ENCODE measurements at regions not wholly inside any gene's neighbourhood (a gene's known extent, or its start where the extent isn't known, plus 50 kb on each side); places are given as distances from the start of the nearest gene placed in this dataset.

GRCh38 chr3:167919590-167919989 is 176.1 kb downstream of the GOLIM4 start:
- intact Hi-C loops (cut with micrococcal nuclease), result no loop called here
- no peak for DNase-seq
- Histone ChIP-seq H3K36me3 (no peaks in the 10 kb centered on the region), H3K27ac (replicated peaks) (no peak overlapping the region), H3K4me3 (no peak overlapping the region), H3K27me3 (ENCODE audit: low read depth) (no peaks in the 10 kb centered on the region), H3K4me1 (no peaks in the 10 kb centered on the region), H3K9me3 (replicated peaks) (no peaks in the 10 kb centered on the region)
- TF ChIP-seq, protein P1, sequence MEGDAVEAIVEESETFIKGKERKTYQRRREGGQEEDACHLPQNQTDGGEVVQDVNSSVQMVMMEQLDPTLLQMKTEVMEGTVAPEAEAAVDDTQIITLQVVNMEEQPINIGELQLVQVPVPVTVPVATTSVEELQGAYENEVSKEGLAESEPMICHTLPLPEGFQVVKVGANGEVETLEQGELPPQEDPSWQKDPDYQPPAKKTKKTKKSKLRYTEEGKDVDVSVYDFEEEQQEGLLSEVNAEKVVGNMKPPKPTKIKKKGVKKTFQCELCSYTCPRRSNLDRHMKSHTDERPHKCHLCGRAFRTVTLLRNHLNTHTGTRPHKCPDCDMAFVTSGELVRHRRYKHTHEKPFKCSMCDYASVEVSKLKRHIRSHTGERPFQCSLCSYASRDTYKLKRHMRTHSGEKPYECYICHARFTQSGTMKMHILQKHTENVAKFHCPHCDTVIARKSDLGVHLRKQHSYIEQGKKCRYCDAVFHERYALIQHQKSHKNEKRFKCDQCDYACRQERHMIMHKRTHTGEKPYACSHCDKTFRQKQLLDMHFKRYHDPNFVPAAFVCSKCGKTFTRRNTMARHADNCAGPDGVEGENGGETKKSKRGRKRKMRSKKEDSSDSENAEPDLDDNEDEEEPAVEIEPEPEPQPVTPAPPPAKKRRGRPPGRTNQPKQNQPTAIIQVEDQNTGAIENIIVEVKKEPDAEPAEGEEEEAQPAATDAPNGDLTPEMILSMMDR (IDR thresholded peaks at IDR 0.05; ENCODE audit: borderline replicate concordance), result no peak

DNA sequence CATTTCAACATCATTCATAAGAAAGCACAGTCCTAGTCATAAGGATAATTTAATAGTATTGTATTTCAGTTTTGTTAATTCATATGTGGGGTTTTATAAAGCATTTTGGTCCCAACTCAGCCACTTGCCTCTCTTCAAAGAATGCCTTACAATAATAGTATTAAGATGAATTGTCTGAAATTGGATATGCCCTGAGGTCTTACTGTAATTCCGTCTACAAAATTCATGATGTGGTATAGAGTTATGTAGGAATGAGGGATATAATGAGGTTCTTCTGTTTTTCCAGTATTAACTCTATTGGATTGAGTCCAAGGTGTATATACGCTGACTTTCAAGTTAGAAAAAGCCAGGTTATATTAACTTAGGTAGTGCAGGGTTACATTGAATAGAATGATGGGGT is 177.0 kb downstream of the GOLIM4 start:
- Histone ChIP-seq H3K9me3 (replicated peaks) (no peaks in the 10 kb centered on the region), H3K4me3 (no peak overlapping the region), H3K27ac (replicated peaks) (no peak overlapping the region), H3K36me3 (no peaks in the 10 kb centered on the region), H3K27me3 (ENCODE audit: low read depth) (no peaks in the 10 kb centered on the region), H3K4me1 (no peaks in the 10 kb centered on the region)
- no peak for DNase-seq
- TF ChIP-seq, protein P1 (IDR thresholded peaks at IDR 0.05; ENCODE audit: borderline replicate concordance), result no peak
- intact Hi-C loops (cut with micrococcal nuclease), result no loop called here

DNA sequence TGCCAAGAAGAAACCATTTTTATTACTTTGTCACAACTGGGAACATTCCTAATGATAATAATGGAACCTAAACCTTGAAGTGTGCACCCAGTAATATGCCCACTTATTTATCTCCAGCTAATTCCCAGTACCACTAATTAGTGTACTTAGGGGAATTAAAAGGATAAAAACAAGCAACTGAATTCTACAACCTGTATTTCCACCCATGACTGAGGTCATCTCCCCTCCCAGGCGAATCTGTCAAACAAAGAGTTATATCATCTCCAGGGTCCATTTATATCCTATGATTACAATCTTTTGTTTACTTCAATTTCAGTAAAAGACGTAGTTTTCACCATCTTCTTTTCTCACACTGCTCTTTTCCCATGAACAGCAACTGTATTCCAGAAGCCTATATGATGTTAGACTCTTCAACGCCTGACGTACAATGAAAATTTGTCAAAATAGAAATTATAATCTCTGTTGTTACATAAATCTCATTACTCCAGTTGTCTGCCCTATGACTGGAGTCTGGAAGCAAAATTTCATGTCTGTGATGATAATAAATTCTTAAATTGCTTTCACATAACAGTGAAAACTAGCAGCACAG is 177.6 kb downstream of the GOLIM4 start:
- intact Hi-C loops (cut with micrococcal nuclease), result no loop called here
- no peaks in the 10 kb centered on the region for H3K36me3 ChIP-seq
- H3K9me3 ChIP-seq (replicated peaks), result no peaks in the 10 kb centered on the region
- H3K27me3 ChIP-seq (ENCODE audit: low read depth), result no peaks in the 10 kb centered on the region
- TF ChIP-seq, protein P1 (IDR thresholded peaks at IDR 0.05; ENCODE audit: borderline replicate concordance), result no peak
- no peak overlapping the region for H3K27ac ChIP-seq (replicated peaks)
- H3K4me3 ChIP-seq, result no peak overlapping the region
- H3K4me1 ChIP-seq, result no peaks in the 10 kb centered on the region
- no peak for DNase-seq

DNA sequence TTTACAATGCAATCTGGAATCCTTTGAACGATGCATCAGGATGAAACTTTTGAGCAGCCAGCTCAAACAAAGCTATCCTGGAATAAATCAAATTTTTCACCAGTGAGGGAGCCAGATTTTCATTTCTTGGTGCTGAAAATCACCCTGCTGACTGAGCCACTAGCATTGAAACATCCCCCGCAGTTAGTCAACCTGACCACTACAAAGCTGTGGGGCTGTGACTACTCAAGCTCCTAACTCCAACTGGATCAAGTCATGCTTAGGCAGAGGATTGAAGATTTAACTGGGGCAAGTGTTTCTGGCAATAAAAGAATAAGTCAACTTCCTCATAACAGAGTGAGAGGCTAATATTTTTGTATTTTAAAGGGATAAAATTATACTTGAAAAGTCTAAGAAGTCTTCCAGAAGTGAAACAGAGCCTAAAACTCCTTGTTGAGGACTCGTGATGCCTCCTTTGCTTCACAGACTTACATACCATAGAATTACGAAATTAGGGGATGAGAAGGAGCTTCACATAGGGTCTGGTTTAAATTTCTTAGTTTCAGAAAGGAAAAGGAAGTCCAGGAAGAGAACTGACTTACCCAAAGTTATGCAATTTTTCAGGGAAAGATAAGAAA is 177.8 kb downstream of the SERPINI1 start:
- DNase-seq, result no peak
- Histone ChIP-seq H3K4me1 (peaks cover 9% of the 10 kb centered on the region), H3K27me3 (ENCODE audit: low read depth) (no peaks in the 10 kb centered on the region), H3K27ac (replicated peaks) (no peak overlapping the region), H3K4me3 (no peak overlapping the region), H3K36me3 (no peaks in the 10 kb centered on the region), H3K9me3 (replicated peaks) (no peaks in the 10 kb centered on the region)
- intact Hi-C loops (cut with micrococcal nuclease), result no loop called here
- TF ChIP-seq, protein P1 (IDR thresholded peaks at IDR 0.05; ENCODE audit: borderline replicate concordance), result no peak

- intact Hi-C loops (cut with micrococcal nuclease), result no loop called here
- no peaks in the 10 kb centered on the region for H3K36me3 ChIP-seq
- no peaks in the 10 kb centered on the region for H3K9me3 ChIP-seq (replicated peaks)
Observed at GRCh38 chr3:167909952-167910351, 174.4 kb downstream of the SERPINI1 start.

More at GRCh38 chr3:167909952-167910351, 174.4 kb downstream of the SERPINI1 start:
- no peak for DNase-seq
- Histone ChIP-seq H3K4me3 (no peak overlapping the region), H3K27me3 (ENCODE audit: low read depth) (no peaks in the 10 kb centered on the region), H3K27ac (replicated peaks) (no peak overlapping the region), H3K4me1 (peaks cover 15% of the 10 kb centered on the region)
- TF ChIP-seq, protein P1 (IDR thresholded peaks at IDR 0.05; ENCODE audit: borderline replicate concordance), result no peak
